HepG2 (cell line): ENCODE measurements at regions not wholly inside any gene's neighbourhood (a gene's known extent, or its start where the extent isn't known, plus 50 kb on each side); places are given as distances from the start of the nearest gene placed in this dataset.

Source experiments
- ATAC-seq: fragments of 200-7000 bp; cut with Tn5 transposase; 3 replicates; pipeline ENCODE4 v1.9.1; 2020; ENCODE audit warnings: mild to moderate bottlenecking, moderate library complexity
- BruUV-seq: library from RNA; stranded (reverse); fragments of 400-500 nt; replicated peaks from 2 replicates; lab custom pipeline; 2021; lab: Mats Ljungman, UMichigan
- CTCF ChIA-PET: fragments of 300-600 bp; formaldehyde crosslinking; extraction: SDS; loops from one replicate; lab custom pipeline; 2021; ENCODE audit warnings: low total read pairs, inconsistent platforms, low intra/inter-chr PET ratio; lab: Yijun Ruan, JAX
- POLR2A ChIA-PET: fragments of 350-600 bp; sonication (Branson Sonifier 250); formaldehyde crosslinking; loops from one replicate; lab custom pipeline; 2020; ENCODE audit warnings: antibody characterized with exemption, inconsistent platforms; lab: Yijun Ruan, JAX
- DNase-seq: peaks from one replicate; pipeline ENCODE4 v3.0.0-alpha.2; 2015; ENCODE audit warnings: low spot score
- FAIRE-seq: peaks from 3 replicates; lab custom pipeline; 2011; peaks lifted over from hg19 to GRCh38; lab: Jason Lieb, UNC
- H2AFZ ChIP-seq: one replicate; pipeline ENCODE4 v1.6.1; 2011; ENCODE audit warnings: low read length, inconsistent platforms
- H3K27ac ChIP-seq: fragments of 300-600 bp; 3 replicates; pipeline ENCODE4 v1.8.0; 2011; ENCODE audit warnings: mixed run types, mild to moderate bottlenecking, mixed read lengths, low read length, inconsistent platforms; ENCODE audit not compliant: insufficient read depth; ENCODE audit errors: extremely low read length
- H3K27me3 ChIP-seq, 2 experiments: fragments of 200-600 bp in 1 of 2; 2 replicates in 1 of 2; 3 replicates in 1 of 2; pipeline versions ENCODE4 v1.6.0 to v1.8.0; 2011; ENCODE audit warnings: low read length in 2 of 2, mild to moderate bottlenecking in 2 of 2, moderate library complexity in 2 of 2, inconsistent platforms in 1 of 2; ENCODE audit not compliant: insufficient read depth in 2 of 2, control insufficient read depth in 1 of 2
- H3K36me3 ChIP-seq, 2 experiments: fragments of 200-600 bp in 1 of 2; replicated peaks in 1 of 2; 2 replicates in 1 of 2; 3 replicates in 1 of 2; pipeline versions ENCODE4 v1.5.1 to v1.8.0; 2011; ENCODE audit warnings: low read length in 2 of 2, inconsistent platforms in 1 of 2; ENCODE audit not compliant: insufficient read depth in 2 of 2, control insufficient read depth in 1 of 2
- H3K4me1 ChIP-seq: 2 replicates; pipeline ENCODE4 v1.5.1; 2012; ENCODE audit warnings: low read length, inconsistent platforms; ENCODE audit not compliant: insufficient read depth
- H3K4me2 ChIP-seq: 2 replicates; pipeline ENCODE4 v1.6.0; 2011; ENCODE audit warnings: low read depth, low read length, inconsistent platforms
- H3K4me3 ChIP-seq, 3 experiments: fragments of 200-600 bp in 1 of 3; sonication (generic), shearing (Covaris generic) in 1 of 3; replicated peaks in 1 of 3; 2 replicates each; pipeline ENCODE4 v1.5.1; 2011 to 2016; ENCODE audit warnings: low read length in 3 of 3, inconsistent platforms in 2 of 3, low read depth in 2 of 3, mild to moderate bottlenecking in 2 of 3, control low read depth in 1 of 3, mixed read lengths in 1 of 3; ENCODE audit not compliant: insufficient read depth in 1 of 3
- H3K79me2 ChIP-seq: one replicate; pipeline ENCODE4 v1.6.1; 2011; ENCODE audit warnings: low read length, inconsistent platforms; ENCODE audit not compliant: insufficient read depth
- H3K9ac ChIP-seq: 2 replicates; pipeline ENCODE4 v1.6.0; 2011; ENCODE audit warnings: mild to moderate bottlenecking, low read depth, low read length, inconsistent platforms; ENCODE audit not compliant: insufficient read depth
- H3K9me3 ChIP-seq: 2 replicates; pipeline ENCODE4 v1.5.1; 2012; ENCODE audit warnings: mild to moderate bottlenecking, low read length
- H4K20me1 ChIP-seq: 2 replicates; pipeline ENCODE4 v1.6.0; 2011; ENCODE audit warnings: inconsistent platforms, mild to moderate bottlenecking, low read length, moderate library complexity; ENCODE audit not compliant: insufficient read depth
- ZNF816 ChIP-seq: sonication (generic); formaldehyde crosslinking; IDR thresholded peaks from 2 replicates; pipeline ENCODE4 v1.8.0; 2022; ENCODE audit warnings: missing genetic modification reagents, mild to moderate bottlenecking, borderline replicate concordance
- WGBS: methylation state at CpG from one replicate; pipeline ENCODE4 v1.1.6; 2017; ENCODE audit warnings: low lambda C conversion rate; 5-methylcytosine and 5-hydroxymethylcytosine counted together
- in situ Hi-C: cut with HindIII; loops from 2 replicates; pipeline ENCODE4 v1.10.0; 2017; ENCODE audit warnings: low pct_unique_long_range_greater_than_20kb; ENCODE audit not compliant: extremely low pct_ligation_motif_present
- intact Hi-C: fragments of 100-400 bp; cut with micrococcal nuclease; formaldehyde crosslinking; loops from one replicate; pipeline ENCODE4 v1.10.0; 2022; ENCODE audit not compliant: unreplicated experiment
- TF ChIP-seq, protein P1 (sequence below), 2 experiments: fragments of 450-650 bp in 1 of 2; sonication (generic) in 1 of 2; formaldehyde crosslinking in 1 of 2; IDR thresholded peaks; 2 replicates each; pipeline versions ENCODE4 v1.6.1 to v1.8.0; 2016 to 2022; ENCODE audit warnings: antibody characterized with exemption in 1 of 2, mild to moderate bottlenecking in 1 of 2, missing genetic modification reagents in 1 of 2

DNA sequence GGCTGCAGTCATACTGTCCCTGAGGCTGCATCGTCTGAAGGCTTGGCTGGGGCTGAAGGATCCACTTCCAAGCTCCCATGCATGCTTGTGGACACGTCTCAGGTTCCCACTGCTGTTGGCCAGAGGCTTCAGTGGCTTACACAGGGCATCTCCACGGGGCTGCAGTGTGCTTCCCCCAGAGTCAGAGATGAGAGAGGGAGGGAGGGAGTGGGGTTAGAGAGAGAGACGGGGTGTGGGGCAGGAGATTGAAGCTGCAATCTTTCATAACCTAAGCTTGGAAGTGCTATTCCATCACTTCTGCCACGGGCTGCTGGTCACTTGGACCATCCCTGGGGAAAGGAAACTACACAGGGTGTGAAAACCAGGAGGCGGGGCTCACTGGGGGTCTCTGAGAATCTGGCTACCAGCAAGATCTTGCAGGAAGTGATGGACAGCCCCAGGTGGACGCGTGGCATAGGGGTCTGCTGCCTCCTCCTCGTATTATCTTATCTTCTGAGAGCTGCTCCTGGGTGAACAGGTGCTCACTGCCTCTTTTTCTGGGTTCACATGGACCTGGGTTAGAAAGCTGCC, 63.0 kb upstream of the MYEOV start:
- H3K79me2 ChIP-seq = no peaks in the 10 kb centered on the region
- H3K4me2 ChIP-seq = no peak overlapping the region
- CTCF ChIA-PET = no interaction called here
- H3K9me3 ChIP-seq = no peaks in the 10 kb centered on the region
- no TSS peak for BruUV-seq
- no peaks in the 10 kb centered on the region for H3K4me1 ChIP-seq
- WGBS = 2% methylated on average over 9 of the region's 9 CpGs
- intact Hi-C loops = no loop called here
- FAIRE-seq (no peak), ATAC-seq (no peak)
- in situ Hi-C loops = no loop called here
- no peak overlapping the region for H3K9ac ChIP-seq
- TF ChIP-seq ZNF816 (CRISPR knock-in tag) = no peak
- TF ChIP-seq, protein P1, sequence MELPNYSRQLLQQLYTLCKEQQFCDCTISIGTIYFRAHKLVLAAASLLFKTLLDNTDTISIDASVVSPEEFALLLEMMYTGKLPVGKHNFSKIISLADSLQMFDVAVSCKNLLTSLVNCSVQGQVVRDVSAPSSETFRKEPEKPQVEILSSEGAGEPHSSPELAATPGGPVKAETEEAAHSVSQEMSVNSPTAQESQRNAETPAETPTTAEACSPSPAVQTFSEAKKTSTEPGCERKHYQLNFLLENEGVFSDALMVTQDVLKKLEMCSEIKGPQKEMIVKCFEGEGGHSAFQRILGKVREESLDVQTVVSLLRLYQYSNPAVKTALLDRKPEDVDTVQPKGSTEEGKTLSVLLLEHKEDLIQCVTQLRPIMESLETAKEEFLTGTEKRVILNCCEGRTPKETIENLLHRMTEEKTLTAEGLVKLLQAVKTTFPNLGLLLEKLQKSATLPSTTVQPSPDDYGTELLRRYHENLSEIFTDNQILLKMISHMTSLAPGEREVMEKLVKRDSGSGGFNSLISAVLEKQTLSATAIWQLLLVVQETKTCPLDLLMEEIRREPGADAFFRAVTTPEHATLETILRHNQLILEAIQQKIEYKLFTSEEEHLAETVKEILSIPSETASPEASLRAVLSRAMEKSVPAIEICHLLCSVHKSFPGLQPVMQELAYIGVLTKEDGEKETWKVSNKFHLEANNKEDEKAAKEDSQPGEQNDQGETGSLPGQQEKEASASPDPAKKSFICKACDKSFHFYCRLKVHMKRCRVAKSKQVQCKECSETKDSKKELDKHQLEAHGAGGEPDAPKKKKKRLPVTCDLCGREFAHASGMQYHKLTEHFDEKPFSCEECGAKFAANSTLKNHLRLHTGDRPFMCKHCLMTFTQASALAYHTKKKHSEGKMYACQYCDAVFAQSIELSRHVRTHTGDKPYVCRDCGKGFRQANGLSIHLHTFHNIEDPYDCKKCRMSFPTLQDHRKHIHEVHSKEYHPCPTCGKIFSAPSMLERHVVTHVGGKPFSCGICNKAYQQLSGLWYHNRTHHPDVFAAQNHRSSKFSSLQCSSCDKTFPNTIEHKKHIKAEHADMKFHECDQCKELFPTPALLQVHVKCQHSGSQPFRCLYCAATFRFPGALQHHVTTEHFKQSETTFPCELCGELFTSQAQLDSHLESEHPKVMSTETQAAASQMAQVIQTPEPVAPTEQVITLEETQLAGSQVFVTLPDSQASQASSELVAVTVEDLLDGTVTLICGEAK (IDR thresholded peaks at IDR 0.05) = no peak
- TF ChIP-seq, protein P1 (CRISPR knock-in tag; IDR thresholded peaks at IDR 0.05) = no peak
- TF ChIP-seq, all 625 proteins: peak for 0
- Histone ChIP-seq H3K4me3 (no peak overlapping the region), H2AFZ (no peak overlapping the region), H3K36me3 (no peaks in the 10 kb centered on the region), H3K27ac (no peak overlapping the region), H4K20me1 (no peaks in the 10 kb centered on the region), H3K27me3 (peaks cover 3 to 33% of the 10 kb centered on the region in 2 experiments; a peak in 4 of 5 replicates)
- POLR2A ChIA-PET = no interaction called here
- DNase-seq = no peak
